ENCODE measurements at regions not wholly inside any gene's neighbourhood (a gene's known extent, or its start where the extent isn't known, plus 50 kb on each side); places are given as distances from the start of the nearest gene placed in this dataset.

DNA sequence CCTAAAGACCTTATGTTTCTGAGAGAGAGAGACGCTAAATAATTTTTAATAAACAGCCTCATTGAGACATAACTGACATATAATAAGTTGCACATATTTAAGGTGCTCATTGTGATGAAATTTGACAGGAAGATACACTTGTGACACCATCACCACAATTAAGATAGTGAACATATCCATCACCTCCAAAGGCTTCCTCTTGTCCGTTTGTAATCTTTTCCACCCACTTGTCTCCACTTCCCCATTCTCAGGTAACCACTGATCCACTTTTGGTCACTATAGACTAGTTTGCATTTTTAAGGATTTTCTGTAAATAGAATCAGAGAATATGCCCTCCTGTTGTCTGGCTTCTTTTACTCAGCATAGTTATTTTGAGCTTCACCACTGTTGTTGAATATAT is 195.1 kb upstream of the WDR11 start:
- TF ChIP-seq, protein P1, sequence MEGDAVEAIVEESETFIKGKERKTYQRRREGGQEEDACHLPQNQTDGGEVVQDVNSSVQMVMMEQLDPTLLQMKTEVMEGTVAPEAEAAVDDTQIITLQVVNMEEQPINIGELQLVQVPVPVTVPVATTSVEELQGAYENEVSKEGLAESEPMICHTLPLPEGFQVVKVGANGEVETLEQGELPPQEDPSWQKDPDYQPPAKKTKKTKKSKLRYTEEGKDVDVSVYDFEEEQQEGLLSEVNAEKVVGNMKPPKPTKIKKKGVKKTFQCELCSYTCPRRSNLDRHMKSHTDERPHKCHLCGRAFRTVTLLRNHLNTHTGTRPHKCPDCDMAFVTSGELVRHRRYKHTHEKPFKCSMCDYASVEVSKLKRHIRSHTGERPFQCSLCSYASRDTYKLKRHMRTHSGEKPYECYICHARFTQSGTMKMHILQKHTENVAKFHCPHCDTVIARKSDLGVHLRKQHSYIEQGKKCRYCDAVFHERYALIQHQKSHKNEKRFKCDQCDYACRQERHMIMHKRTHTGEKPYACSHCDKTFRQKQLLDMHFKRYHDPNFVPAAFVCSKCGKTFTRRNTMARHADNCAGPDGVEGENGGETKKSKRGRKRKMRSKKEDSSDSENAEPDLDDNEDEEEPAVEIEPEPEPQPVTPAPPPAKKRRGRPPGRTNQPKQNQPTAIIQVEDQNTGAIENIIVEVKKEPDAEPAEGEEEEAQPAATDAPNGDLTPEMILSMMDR (IDR thresholded peaks at IDR 0.05; ENCODE audit: control extremely low read depth, extremely low read depth, low read depth, missing control alignments) = no peak
- DNase-seq (ENCODE audit: extremely low spot score) = no peak
- ChIA-PET CTCF (interaction anchor here (1.1 kb wide), 1 partner anchor 9 kb away, joined by 3 read pairs; no protein-coding TSS in a partner anchor), POLR2A (no interaction called here)

DNA sequence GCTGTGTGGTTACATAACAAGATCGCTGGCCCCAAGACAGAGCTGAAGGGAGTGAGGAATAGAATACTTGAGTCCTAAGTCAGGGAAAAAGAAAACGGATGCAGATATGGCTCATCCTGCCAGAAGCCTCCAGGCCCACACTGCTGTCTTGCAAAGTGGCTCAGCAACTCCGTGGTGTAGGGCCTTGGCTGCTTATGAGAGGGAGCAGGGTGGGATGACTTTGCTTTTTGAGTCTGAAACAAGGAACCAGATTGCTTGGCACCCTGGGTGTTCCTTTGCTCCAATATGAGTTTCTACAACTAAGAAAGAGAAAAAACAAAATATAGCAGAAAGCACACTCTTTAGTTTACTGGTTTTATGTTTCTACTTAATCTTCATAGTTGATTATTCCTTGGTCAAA is 193.8 kb upstream of the WDR11 start:
- DNase-seq (ENCODE audit: extremely low spot score) = no peak
- ChIA-PET POLR2A (no interaction called here), CTCF (interaction anchor here (1.3 kb wide), 1 partner anchor 8 kb away, joined by 3 read pairs; no protein-coding TSS in a partner anchor)
- TF ChIP-seq, protein P1 (IDR thresholded peaks at IDR 0.05; ENCODE audit: control extremely low read depth, extremely low read depth, low read depth, missing control alignments) = no peak

DNA sequence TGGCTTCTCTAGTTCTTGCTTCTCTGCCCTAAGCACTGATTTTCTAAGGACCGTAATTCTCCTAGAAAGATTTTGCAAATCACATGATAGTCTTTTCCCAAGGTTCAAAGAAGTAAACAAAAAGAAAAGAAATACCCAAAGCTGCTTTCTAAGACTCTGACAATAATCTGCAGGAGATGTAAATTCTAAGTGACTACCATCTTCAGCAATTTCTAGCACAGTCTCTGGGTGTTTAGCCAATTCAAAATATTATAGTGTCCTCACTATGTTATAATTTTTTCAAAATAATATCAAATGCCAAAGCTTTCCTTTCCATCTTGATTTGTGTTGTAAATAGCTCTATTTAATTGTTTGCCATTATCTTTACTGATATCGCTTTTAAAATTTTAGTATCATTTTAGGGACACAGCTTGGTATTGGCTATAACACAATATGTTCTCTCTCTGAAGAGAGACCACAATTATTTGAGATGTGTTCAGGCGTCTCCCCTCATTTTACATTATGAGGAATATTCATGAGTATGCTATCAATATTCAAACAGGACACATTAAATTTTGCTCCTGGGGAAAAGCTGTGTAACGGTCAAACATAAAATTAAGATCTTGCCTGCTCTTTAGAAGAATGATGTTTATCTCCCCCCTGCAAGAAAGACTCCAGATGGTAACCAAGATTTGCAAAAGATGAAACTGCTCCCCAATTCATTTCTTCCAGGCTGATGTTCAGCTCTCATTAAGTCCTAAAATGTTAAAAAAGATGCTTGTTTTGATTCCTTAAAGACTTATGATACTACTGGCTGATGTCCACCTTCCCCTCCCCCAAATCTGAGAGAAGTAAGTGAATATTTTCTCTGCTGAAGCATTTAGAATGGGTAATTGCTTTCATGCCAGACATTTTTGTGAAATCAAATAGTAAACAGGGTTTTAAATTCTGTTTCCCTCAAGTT is 191.9 kb upstream of the WDR11 start:
- ChIA-PET POLR2A (no interaction called here), CTCF (interaction anchor here (1.3 kb wide), 1 partner anchor 10 kb away, joined by 3 read pairs; no protein-coding TSS in a partner anchor)
- no peak for DNase-seq (ENCODE audit: extremely low spot score)
- TF ChIP-seq, protein P1 (IDR thresholded peaks at IDR 0.05; ENCODE audit: control extremely low read depth, extremely low read depth, low read depth, missing control alignments) = no peak

DNA sequence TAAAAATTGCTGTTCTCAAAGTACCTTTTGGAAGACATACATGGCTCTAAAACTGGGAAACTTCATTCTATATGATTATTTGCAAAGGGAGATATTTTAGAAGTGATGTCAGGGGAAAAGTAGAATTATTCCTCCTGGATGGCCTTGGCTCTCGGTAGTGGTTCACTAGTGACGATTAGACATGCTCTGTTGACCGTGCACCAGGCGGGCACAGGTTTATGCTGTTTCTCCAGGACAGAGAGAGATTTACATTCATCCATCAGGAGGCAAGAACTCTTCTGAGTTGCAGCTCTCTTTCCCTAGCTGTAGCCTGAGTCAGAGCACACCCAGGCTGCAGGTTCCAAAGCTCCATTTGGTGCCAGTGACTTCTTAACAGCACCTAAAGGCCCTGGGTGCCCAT is 184.9 kb upstream of the WDR11 start:
- DNase-seq (ENCODE audit: extremely low spot score) = no peak
- TF ChIP-seq, protein P1 (IDR thresholded peaks at IDR 0.05; ENCODE audit: control extremely low read depth, extremely low read depth, low read depth, missing control alignments) = no peak
- CTCF ChIA-PET = interaction anchor here (1.0 kb wide), 1 partner anchor 247 kb away, joined by 3 read pairs; no protein-coding TSS in a partner anchor
- POLR2A ChIA-PET = no interaction called here

DNA sequence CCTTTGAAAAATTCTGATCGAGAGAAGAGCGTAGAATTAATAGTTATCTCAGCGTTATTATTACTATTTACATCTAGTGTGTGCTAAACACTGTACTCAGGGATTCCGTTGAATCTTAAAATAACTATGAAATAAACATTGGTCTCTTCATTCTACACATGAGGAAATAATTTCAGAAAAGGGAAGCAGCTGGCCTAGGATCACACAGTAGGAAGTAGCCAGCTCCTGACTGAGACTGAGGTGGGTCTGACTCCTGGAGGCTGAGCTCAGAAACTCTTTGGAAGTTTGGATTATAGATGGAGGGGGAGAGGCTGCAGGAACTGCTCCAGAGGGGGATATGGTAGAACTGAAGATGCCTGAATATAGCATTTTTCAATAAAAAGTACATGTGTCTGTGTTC is 183.9 kb upstream of the WDR11 start:
- DNase-seq (ENCODE audit: extremely low spot score) = no peak
- TF ChIP-seq, protein P1 (IDR thresholded peaks at IDR 0.05; ENCODE audit: control extremely low read depth, extremely low read depth, low read depth, missing control alignments) = no peak
- CTCF ChIA-PET = no interaction called here
- POLR2A ChIA-PET = no interaction called here

DNA sequence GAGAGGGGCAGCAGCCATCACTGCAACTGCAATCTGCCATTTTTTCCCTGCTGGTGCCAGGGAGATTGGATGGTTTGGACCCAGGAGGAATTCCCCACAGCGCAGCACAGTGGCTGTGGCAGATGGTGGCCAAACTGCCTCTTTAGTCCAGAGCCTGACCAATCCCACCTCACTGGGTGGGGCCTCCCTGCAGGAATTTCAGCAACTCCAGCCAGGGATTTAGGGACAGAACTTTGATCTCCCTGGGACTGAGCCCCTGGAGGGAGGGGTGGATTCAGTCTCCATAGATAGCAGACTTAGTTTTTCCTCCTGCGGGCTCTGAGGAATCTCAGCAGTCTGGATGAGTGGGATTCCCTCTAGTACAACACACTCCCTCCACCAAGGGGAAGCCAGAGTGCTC is 179.7 kb upstream of the WDR11 start:
- ChIA-PET CTCF (no interaction called here), POLR2A (no interaction called here)
- TF ChIP-seq, protein P1 (IDR thresholded peaks at IDR 0.05; ENCODE audit: control extremely low read depth, extremely low read depth, low read depth, missing control alignments) = no peak
- no peak for DNase-seq (ENCODE audit: extremely low spot score)

Measured in GM10248 (cell line).